Gastrocnemius medialis (tissue), 4 donors: ENCODE measurements at regions not wholly inside any gene's neighbourhood (a gene's known extent, or its start where the extent isn't known, plus 50 kb on each side); places are given as distances from the start of the nearest gene placed in this dataset.

Experiments used
- ATAC-seq, 2 donors: fragments of 150-250 bp; one replicate each; pipeline ENCODE4 v1.9.1; 2016
- DNase-seq, 2 donors: peaks; one replicate each; pipeline ENCODE4 v3.0.0-alpha.2; 2019
- H3K27ac ChIP-seq, 4 donors: fragments of 200-600 bp; sonication (generic); 1 replicate in 1 of 4; 2 replicates in 3 of 4; pipeline ENCODE4 v1.5.1; 2016 to 2018; ENCODE audit warnings: mild to moderate bottlenecking in 2 of 4, moderate library complexity in 1 of 4
- H3K27me3 ChIP-seq, 3 donors: fragments of 200-600 bp; sonication (generic) in 2 of 3; 1 replicate in 1 of 3; 2 replicates in 2 of 3; pipeline versions ENCODE4 v1.5.1 to v1.6.0; 2016 to 2019; ENCODE audit warnings: mild to moderate bottlenecking in 1 of 3, moderate library complexity in 1 of 3
- H3K36me3 ChIP-seq, 2 donors: fragments of 200-600 bp; sonication (generic) in 1 of 2; one replicate each; pipeline ENCODE4 v1.5.1; 2017 to 2018
- H3K4me1 ChIP-seq, 2 donors: fragments of 200-600 bp; sonication (generic) in 1 of 2; one replicate each; pipeline ENCODE4 v1.5.1; 2016 to 2017; ENCODE audit warnings: mild to moderate bottlenecking in 2 of 2
- H3K4me3 ChIP-seq, 4 donors: fragments of 200-600 bp; sonication (generic) in 3 of 4; 1 replicate in 1 of 4; 2 replicates in 3 of 4; pipeline ENCODE4 v1.5.1; 2016 to 2019; ENCODE audit warnings: mild to moderate bottlenecking in 2 of 4
- H3K9me3 ChIP-seq, 3 donors: fragments of 200-600 bp; sonication (generic) in 2 of 3; 1 replicate in 1 of 3; 2 replicates in 2 of 3; pipeline ENCODE4 v1.5.1; 2016 to 2019
- CTCF ChIP-seq, 5 experiments: fragments of 450-650 bp in 3 of 5; fragments of 200-600 bp in 2 of 5; sonication (generic) in 2 of 5; IDR thresholded peaks in 4 of 5; conservative IDR thresholded peaks in 1 of 5; 1 replicate in 4 of 5; 2 replicates in 1 of 5; pipeline ENCODE4 v1.5.1; 2016 to 2019; ENCODE audit warnings: antibody characterized with exemption in 5 of 5, mild to moderate bottlenecking in 3 of 5, moderate library complexity in 3 of 5
- POLR2A ChIP-seq, 2 donors: fragments of 450-650 bp; IDR thresholded peaks; one replicate each; pipeline ENCODE4 v1.6.1; 2017; ENCODE audit warnings: antibody characterized with exemption in 2 of 2, mild to moderate bottlenecking in 2 of 2, moderate library complexity in 2 of 2
- in situ Hi-C, 4 donors: fragments of 200-750 bp; cut with MboI; loops; one replicate each; pipeline versions ENCODE4 v1.15.0 to v1.8.0; 2017; ENCODE audit warnings: low sequenced_read_pairs in 4 of 4
- intact Hi-C: fragments of 100-400 bp; cut with DNase I; formaldehyde crosslinking; loops from one replicate; pipeline ENCODE4 v1.15.1; 2023; ENCODE audit warnings: low total_unique reads

- in situ Hi-C loops, result no loop called here
- Histone ChIP-seq H3K4me1 (no peaks in the 10 kb centered on the region), H3K9me3 (no peaks in the 10 kb centered on the region), H3K27me3 (no peaks in the 10 kb centered on the region), H3K36me3 (no peaks in the 10 kb centered on the region), H3K27ac (no peak overlapping the region), H3K4me3 (no peak overlapping the region)
- ATAC-seq (no peak), DNase-seq (no peak)
- TF ChIP-seq POLR2A (IDR thresholded peaks at IDR 0.05) (no peak), CTCF (IDR thresholded peaks at IDR 0.05 in 4 of 5, conservative IDR thresholded peaks at IDR 0.05 in 1 of 5) (no peak)
- intact Hi-C loops, result no loop called here
These were observed 137.8 kb upstream of the SOX5 start for GRCh38 chr12:24087294-24087693.

- intact Hi-C loops (no loop called here), in situ Hi-C loops (no loop called here)
- DNase-seq (no peak), ATAC-seq (no peak)
- Histone ChIP-seq H3K36me3 (no peaks in the 10 kb centered on the region), H3K4me3 (no peak overlapping the region), H3K27ac (no peak overlapping the region), H3K27me3 (no peaks in the 10 kb centered on the region), H3K4me1 (no peaks in the 10 kb centered on the region), H3K9me3 (no peaks in the 10 kb centered on the region)
- TF ChIP-seq CTCF (IDR thresholded peaks at IDR 0.05 in 4 of 5, conservative IDR thresholded peaks at IDR 0.05 in 1 of 5) (no peak), POLR2A (IDR thresholded peaks at IDR 0.05) (no peak)
These were observed 135.3 kb upstream of the SOX5 start for GRCh38 chr12:24084800-24085199.

- Histone ChIP-seq H3K27ac (no peak overlapping the region), H3K27me3 (no peaks in the 10 kb centered on the region), H3K36me3 (no peaks in the 10 kb centered on the region), H3K4me3 (no peak overlapping the region), H3K9me3 (no peaks in the 10 kb centered on the region), H3K4me1 (no peaks in the 10 kb centered on the region)
- no peak for TF ChIP-seq POLR2A (IDR thresholded peaks at IDR 0.05)
- no peak for TF ChIP-seq CTCF (IDR thresholded peaks at IDR 0.05 in 4 of 5, conservative IDR thresholded peaks at IDR 0.05 in 1 of 5)
- in situ Hi-C loops, result no loop called here
- ATAC-seq (no peak), DNase-seq (no peak)
- intact Hi-C loops, result no loop called here
These were observed 134.4 kb upstream of the SOX5 start for GRCh38 chr12:24083838-24084237.

GRCh38 chr12:24081606-24082005 is 132.1 kb upstream of the SOX5 start:
- TF ChIP-seq CTCF (IDR thresholded peaks at IDR 0.05 in 4 of 5, conservative IDR thresholded peaks at IDR 0.05 in 1 of 5), result no peak
- TF ChIP-seq POLR2A (IDR thresholded peaks at IDR 0.05), result no peak
- DNase-seq (no peak), ATAC-seq (no peak)
- Histone ChIP-seq H3K4me3 (no peak overlapping the region), H3K36me3 (no peaks in the 10 kb centered on the region), H3K4me1 (no peaks in the 10 kb centered on the region), H3K9me3 (no peaks in the 10 kb centered on the region), H3K27me3 (no peaks in the 10 kb centered on the region), H3K27ac (no peak overlapping the region)
- in situ Hi-C loops, result no loop called here
- intact Hi-C loops, result no loop called here

- Histone ChIP-seq H3K27ac (no peak overlapping the region), H3K4me3 (no peak overlapping the region), H3K36me3 (no peaks in the 10 kb centered on the region), H3K27me3 (no peaks in the 10 kb centered on the region), H3K4me1 (no peaks in the 10 kb centered on the region), H3K9me3 (no peaks in the 10 kb centered on the region)
- DNase-seq (no peak), ATAC-seq (no peak)
- TF ChIP-seq POLR2A (IDR thresholded peaks at IDR 0.05) (no peak), CTCF (IDR thresholded peaks at IDR 0.05 in 4 of 5, conservative IDR thresholded peaks at IDR 0.05 in 1 of 5) (no peak)
- intact Hi-C loops (no loop called here), in situ Hi-C loops (no loop called here)
These were observed 131.6 kb upstream of the SOX5 start for GRCh38 chr12:24081092-24081529.
